ENCODE measurements at regions not wholly inside any gene's neighbourhood (a gene's known extent, or its start where the extent isn't known, plus 50 kb on each side); places are given as distances from the start of the nearest gene placed in this dataset.
A peak's percentile ranks its signal among the peaks of the same experiment; 100 is the strongest.
"Not testable (repeated sequence)": the region's sequence is repeated elsewhere in the genome, so short reads cannot be mapped to it uniquely, and the experiment has no call there.

DNA sequence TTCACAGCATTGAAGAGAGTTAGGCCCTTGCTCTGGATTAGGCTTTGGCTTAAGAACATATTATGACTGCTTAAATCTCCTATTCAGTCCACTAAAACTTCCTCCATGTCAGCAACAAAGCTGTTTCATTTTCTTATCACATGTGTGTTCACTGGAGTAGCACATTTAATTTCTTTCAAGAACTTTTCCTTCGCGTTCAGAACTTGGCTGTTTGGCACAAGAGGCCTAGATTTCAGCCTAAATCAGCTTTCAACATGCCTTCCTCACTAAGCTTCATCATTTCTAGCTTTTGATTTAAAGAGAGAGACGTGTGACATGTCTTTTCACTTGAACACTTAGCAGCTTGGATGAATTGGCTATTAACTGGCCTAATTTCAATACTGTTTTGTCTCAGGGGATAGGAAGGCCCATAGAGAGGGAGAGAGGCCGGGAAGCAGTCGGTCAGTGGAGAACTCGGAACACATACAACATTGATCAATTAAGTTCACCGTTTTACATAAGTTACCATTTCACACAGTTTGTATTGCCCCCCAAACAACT is 885.2 kb upstream of the AUTS2 start:
- no peak for DNase-seq (ENCODE audit: low spot score)

DNA sequence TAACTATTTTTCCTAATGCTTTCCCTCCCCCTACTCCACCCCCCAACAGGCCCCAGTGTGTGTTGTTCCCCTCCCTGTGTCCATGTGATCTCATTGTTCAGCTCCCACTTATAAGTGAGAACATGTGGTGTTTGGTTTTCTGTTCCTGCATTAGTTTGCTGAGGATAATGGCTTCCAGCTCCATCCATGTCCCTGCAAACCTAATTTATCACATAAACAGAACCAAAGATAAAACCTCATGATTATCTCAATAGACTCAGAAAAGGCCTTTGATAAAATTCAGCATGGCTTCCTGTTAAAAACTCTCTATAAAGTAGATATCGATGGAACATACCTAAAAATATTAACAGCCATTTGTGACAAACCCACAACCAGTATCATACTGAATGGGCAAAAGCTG is 884.1 kb upstream of the AUTS2 start:
- not testable (repeated sequence) for DNase-seq (ENCODE audit: low spot score)

- no peak for DNase-seq (ENCODE audit: low spot score)
These were observed 882.4 kb upstream of the AUTS2 start for GRCh38 chr7:68715907-68716306.

DNA sequence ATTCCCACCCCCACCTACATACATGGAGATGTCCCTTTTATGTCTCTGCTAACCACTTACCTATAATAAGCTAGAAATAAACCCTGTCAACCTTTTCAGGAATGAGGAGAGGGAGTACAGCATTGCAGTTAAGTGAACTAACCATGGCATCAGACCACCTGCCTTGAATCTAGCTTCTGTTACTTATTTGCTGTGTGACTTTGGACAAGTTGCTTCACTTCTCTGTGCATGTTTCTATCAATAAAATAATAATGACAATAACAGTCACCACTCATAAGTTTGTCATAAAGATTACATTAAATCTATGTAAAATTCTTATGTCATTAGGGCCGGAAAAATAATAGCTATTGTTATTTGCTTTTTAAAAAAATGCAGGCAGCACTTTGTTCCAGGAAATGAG is 881.1 kb upstream of the AUTS2 start:
- DNase-seq (ENCODE audit: low spot score), result no peak

DNA sequence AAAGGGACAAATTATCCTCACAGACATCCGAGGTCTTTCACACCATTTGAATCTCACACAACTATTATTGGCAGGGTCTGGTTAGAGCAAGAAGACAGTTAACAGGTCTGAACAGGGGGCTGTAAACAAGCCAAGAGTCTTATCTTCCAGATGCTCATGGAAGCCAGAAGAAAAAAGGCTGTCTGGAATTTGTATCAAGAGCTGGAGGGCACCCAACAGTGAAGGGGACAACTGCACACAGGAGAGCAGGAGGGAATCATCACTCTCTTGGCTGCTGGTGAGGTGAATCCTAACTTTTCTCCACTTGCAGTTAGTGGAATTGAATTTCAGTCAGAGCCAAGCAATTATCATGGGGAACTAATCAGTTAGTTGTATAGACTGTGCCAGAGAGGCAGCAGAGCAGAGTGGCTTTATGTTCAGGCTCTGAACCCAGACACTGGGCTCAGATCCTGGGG is 880.2 kb upstream of the AUTS2 start:
- DNase-seq (ENCODE audit: low spot score), result no peak

GRCh38 chr7:68720697-68721096 is 877.6 kb upstream of the AUTS2 start:
- DNase-seq (ENCODE audit: low spot score), result no peak

- no peak for DNase-seq (ENCODE audit: low spot score)
These were observed 876.2 kb upstream of the AUTS2 start for GRCh38 chr7:68722044-68722443.

GRCh38 chr7:68724965-68725364 is 873.3 kb upstream of the AUTS2 start:
- DNase-seq (ENCODE audit: low spot score), result no peak

DNA sequence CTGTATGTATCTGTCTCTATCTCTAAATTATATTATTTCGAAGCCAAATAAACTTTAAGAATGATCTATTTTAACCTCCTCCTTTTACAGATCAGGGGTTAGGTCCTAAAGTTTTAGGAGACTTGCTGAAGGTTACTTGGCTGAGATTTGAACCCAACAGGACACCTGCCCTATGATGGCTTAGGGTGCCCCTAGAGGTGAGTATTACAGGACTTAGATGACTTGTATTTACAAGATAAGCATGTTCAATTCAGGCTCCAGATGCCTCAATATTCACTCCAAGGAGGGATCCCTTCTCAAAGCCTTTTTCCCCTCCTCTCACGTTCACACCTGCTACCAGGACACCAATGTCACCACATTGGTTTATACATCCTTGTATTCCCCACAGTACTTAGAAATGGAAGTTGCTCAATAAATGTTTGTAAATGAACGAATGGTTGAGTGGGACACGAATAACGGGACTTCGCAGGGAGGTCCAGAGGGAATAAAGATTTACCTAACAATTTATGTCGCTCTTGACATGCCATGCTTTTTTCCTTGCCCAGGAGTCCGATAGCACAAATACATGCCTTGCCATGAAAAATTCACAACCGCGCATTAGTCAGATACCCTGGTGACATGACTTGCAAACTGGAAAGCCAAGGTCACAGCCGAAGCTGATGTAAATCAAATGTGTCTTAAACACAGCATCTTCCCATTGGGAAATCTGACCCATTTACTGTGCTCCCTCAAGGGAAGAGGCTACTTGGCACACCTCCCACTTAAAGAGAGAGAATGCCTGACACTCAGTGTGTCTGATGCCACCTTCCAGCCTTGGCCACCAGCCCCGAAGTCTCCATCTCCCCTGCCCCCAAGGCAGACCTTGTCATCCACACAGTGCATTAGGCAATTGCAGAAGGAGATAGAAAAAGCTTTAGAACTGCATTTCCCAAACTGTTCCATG is 872.2 kb upstream of the AUTS2 start:
- DNase-seq (ENCODE audit: low spot score), result peak; percentile 13

GRCh38 chr7:68728720-68729119 is 869.6 kb upstream of the AUTS2 start:
- DNase-seq (ENCODE audit: low spot score), result not testable (repeated sequence)

DNA sequence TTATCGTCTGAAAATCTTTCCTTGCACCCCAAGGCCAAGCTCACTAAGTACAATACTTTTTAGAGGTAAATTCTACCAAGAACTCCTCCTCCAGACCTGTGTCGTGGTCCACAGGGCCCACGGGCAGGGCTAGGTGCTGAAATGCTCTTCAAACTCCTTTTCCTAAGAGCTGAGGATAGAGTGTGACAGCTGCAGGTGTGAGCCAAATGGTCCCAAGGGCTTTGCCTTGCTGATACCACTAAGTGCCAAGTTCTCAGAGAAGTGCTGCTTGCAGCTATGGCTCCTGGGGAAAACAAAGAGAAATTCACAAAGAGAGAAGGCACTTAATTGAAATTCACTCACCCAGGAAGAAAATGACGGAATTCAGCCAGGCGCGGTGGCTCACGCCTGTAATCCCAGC is 868.9 kb upstream of the AUTS2 start:
- DNase-seq (ENCODE audit: low spot score), result no peak

DNA sequence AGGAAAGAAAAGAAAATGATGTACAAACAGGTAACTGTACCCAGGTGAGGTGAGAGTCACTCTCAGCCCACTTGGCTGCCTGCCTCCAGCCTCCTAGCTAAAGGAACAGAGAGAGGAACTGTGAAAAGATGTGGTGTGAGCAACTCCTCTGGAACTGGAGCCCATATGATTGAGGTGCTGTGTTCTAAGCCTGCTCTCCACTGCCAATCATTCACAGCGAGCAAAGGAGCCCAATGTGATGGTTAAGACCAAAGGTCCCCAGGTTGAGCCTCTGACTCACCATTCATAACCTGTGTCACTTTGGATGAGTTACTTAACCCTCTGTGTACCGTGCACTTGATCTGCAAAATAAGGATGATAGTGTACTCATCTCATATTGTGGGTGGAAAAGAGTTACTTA is 868.1 kb upstream of the AUTS2 start:
- DNase-seq (ENCODE audit: low spot score), result no peak

DNA sequence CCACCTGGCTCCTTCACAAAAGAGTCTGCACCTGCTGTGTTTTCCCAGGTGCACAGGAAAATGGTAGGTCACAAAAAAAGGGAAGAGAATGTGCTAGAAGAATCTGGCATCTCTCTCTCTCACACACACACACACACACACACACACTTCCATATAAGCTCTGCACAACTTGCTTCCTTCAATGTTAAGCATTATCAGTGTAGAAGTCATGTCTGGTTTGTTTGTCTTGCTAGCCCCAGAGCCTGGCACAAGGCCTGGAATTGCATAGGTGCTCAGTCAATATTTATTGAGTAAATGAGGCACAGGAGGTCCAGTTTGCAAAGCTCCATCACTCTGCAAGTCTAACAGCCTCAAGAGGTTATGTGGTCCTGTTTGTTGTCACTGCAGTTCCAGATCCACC is 867.3 kb upstream of the AUTS2 start:
- no peak for DNase-seq (ENCODE audit: low spot score)

GRCh38 chr7:68733219-68734153 is 864.8 kb upstream of the AUTS2 start:
- no peak for DNase-seq (ENCODE audit: low spot score)

GRCh38 chr7:68734431-68734830 is 863.8 kb upstream of the AUTS2 start:
- no peak for DNase-seq (ENCODE audit: low spot score)

GRCh38 chr7:68739306-68739705 is 859.0 kb upstream of the AUTS2 start:
- DNase-seq (ENCODE audit: low spot score), result no peak

GRCh38 chr7:68744036-68744435 is 854.2 kb upstream of the AUTS2 start:
- DNase-seq (ENCODE audit: low spot score), result no peak

DNA sequence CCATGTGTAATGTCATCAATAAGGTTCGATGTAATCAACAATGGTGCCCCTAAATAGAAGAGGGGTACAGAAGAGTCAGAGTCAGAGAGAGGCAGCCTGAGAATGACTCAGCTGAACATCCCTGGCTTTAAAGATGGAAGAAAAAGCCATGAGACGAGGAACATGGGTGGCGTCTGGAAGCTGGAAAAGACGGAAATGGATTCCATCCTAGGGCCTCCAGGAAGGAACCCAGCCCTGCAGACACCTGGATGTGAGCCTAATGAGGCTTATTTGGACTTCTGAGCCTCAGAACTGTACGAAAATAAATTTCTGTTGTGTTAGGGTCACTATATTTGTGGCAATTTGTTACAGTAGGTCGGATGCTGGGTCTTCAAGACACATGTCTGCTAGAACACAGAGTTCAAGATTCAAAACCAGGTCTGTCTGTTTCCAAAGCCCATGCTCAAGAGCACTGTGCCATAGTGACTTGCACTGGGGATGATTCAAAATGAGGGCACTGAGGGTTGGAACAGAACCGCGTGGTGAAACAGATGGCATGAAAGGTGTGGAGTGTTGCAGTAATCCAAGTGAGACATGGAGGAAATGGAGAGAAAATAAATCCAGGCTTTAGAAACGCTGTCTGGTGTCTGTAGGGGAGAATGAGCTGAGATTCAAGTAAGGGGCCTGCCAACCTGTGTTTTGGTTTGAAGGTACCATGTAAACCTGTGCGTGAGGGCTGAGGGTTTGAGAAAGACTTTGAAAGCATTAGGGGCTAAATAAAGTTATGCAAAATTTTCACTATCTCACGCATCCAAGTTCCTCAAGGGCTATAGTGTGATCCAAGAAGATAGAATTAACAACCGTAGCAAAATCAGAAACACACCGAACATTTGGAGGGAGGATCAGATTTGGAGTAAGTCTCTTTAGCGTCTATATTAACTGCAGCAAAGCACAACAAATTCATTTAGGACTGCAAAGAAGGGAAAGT is 849.1 kb upstream of the AUTS2 start:
- DNase-seq (ENCODE audit: low spot score), result no peak

DNA sequence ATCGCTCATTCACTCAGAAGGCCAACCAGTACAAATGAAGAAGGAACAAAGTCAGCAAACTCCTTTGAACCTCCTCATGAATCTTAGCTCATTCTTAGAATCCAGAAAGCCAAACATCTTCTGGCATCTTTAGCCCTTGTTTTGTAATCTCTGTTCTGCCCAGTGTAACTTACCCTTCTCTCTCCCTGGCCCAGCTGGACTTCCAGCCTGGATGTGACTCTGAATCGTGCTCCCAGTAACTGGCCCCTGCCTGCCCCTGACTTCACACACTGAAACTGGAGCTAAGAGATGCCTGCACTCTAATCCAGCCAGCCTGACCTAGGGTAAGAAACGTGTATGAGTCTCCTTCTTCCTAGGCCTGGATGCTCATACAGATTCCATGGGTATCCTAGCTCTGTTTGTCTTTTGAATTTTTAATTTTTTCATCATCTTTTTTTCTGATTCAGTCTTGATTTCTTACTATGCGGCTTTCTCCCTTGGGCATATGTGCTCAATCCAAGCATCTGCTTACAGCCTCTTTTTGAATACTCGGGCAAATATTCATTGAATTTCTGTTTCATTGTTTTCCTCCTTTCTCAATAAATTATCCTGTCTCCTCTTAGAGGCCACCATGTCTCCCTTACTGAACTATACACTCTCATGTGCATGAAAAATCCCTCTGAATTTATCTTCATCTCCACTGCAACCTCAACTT is 845.6 kb upstream of the AUTS2 start:
- DNase-seq (ENCODE audit: low spot score), result no peak

DNA sequence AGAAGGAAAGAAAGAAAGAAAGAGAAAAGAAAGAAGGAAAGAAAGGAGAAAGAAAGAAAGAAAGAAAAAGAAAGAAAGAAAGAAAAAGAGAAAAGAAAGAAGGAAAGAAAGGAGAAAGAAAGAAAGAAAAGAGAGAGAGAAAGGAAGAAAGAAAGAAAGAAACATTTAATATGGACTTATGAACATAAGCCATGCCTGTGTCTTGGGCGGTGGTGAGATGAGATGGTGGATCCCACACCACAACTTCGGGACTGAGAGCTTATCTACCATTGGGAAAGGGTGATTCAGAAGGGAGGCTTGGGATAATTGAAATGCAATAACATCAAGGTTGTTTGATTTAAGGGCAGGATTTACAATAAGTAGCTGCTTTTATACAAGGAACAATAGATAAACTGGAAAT is 843.9 kb upstream of the AUTS2 start:
- no peak for DNase-seq (ENCODE audit: low spot score)
